Tibial nerve (tissue), 4 donors: ENCODE measurements at regions not wholly inside any gene's neighbourhood (a gene's known extent, or its start where the extent isn't known, plus 50 kb on each side); places are given as distances from the start of the nearest gene placed in this dataset.

Source experiments
- EP300 ChIP-seq, 2 donors: sonication (generic); formaldehyde crosslinking; IDR thresholded peaks; one replicate each; pipeline ENCODE4 v1.6.1; 2017; ENCODE audit warnings: antibody characterized with exemption in 2 of 2, mild to moderate bottlenecking in 1 of 2
- POLR2A ChIP-seq, 2 donors: fragments of 450-650 bp; IDR thresholded peaks; one replicate each; pipeline ENCODE4 v1.6.1; 2017; ENCODE audit warnings: antibody characterized with exemption in 2 of 2, mild to moderate bottlenecking in 2 of 2, moderate library complexity in 2 of 2
- TF ChIP-seq, protein P1 (sequence below), 5 experiments: fragments of 200-600 bp in 3 of 5; fragments of 450-650 bp in 2 of 5; sonication (generic) in 3 of 5; IDR thresholded peaks; one replicate each; pipeline ENCODE4 v1.5.1; 2016 to 2019; ENCODE audit warnings: antibody characterized with exemption in 5 of 5, mild to moderate bottlenecking in 3 of 5, moderate library complexity in 2 of 5

- TF ChIP-seq, protein P1, sequence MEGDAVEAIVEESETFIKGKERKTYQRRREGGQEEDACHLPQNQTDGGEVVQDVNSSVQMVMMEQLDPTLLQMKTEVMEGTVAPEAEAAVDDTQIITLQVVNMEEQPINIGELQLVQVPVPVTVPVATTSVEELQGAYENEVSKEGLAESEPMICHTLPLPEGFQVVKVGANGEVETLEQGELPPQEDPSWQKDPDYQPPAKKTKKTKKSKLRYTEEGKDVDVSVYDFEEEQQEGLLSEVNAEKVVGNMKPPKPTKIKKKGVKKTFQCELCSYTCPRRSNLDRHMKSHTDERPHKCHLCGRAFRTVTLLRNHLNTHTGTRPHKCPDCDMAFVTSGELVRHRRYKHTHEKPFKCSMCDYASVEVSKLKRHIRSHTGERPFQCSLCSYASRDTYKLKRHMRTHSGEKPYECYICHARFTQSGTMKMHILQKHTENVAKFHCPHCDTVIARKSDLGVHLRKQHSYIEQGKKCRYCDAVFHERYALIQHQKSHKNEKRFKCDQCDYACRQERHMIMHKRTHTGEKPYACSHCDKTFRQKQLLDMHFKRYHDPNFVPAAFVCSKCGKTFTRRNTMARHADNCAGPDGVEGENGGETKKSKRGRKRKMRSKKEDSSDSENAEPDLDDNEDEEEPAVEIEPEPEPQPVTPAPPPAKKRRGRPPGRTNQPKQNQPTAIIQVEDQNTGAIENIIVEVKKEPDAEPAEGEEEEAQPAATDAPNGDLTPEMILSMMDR (IDR thresholded peaks at IDR 0.05) = no peak
- TF ChIP-seq EP300 (IDR thresholded peaks at IDR 0.05) (no peak), POLR2A (IDR thresholded peaks at IDR 0.05) (no peak)
Measured at GRCh38 chr18:73639788-73640187, 507.8 kb downstream of the FBXO15 start.
